GM21786 (cell line): ENCODE measurements at regions not wholly inside any gene's neighbourhood (a gene's known extent, or its start where the extent isn't known, plus 50 kb on each side); places are given as distances from the start of the nearest gene placed in this dataset.
A peak's percentile ranks its signal among the peaks of the same experiment; 100 is the strongest.

Experiments used
- ATAC-seq: cut with Tn5 transposase; IDR thresholded peaks from one replicate; pipeline ENCODE4 v1.9.1; 2021; ENCODE audit not compliant: unreplicated experiment

DNA sequence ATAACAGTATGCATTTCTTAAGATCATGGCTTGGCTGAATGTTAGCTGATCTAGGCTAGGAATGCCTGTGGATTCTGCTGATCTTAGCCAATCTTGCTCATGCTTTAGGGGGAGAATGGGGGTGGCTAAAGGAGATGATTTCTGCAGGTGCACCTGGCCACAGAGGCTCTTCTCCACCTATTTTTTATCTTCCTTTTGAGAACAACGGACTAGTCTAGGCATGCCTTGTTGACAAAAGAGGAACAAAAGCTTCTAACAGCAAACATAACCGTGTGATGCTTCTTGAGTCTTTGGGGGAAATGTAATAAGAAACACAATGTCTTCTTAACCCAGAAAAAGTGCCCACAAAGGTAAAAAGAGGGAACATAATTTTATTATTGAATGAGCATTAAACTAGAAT is 743.5 kb downstream of the ARAP2 start:
- ATAC-seq, result peak; percentile 53

DNA sequence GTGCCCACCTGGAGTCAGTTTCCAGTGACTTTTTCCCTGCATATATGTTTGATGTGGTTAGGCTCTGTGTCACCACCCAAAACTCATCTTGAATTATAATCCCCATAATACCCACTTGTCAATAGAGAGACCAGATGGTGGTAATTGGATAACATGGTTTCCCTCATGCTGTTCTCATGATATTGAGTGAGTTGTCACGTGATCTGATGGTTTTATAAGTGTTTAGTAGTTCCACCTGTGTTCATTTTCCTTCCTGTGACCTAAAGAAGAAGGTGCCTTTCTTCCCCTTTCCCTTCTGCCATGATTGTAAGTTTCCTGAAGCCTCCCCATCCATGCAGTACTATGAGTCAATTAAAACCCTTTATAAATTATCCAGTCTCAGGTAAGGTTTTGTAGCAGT is 740.9 kb downstream of the ARAP2 start:
- ATAC-seq, result no peak

DNA sequence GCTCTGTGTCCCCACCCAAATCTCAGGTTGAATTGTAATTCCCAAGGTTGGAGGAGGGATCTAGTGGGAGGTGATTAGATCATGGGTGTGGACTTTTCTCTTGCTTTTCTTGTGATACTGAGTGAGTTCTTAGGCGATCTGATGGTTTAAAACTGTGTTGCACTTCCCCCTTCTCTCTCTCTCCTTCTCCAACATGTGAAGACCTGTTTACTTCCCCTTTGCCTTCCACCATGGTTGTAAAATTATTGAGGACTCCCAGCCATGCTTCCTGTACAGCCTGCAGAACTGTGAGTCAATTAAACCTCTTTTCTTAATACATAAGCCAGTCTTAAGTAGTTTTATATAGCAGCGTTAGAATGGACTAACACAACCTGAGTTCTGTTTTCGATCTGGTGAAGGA is 738.2 kb downstream of the ARAP2 start:
- ATAC-seq, result no peak

DNA sequence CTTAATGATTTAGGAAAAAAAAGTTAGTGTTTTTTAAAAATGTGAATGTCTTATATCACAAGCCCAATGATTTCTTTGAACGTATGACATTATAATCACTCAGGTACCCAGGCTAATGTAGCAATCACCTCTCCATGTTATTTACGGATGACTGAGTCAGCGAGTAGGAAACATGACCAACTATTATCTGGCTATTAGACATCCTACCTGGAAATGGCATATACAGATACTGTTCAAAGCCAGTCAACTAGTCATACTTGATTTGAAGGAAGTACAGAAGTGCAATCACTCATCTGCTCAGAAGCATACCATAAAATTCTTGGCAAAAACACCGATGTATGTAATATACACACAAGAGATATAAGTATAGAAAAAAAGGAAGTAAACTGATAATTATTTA is 732.5 kb downstream of the ARAP2 start:
- ATAC-seq, result no peak

DNA sequence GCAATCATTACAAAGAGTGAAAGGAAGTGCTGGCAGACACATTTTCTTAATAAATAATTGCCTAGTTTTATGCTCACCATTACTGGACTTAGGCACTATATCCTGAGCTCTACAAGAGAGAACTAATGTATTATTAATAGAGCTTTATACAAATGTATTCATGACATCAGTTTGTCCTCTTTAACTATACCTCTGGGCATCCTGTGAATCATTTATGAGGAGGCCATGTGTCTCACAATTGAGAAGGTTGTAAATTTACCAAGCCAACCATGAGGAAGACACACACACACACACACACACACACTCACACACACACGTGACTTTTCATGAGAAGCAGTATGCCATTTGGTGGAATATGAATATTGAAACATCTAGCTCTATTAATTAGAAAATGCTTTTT is 728.2 kb downstream of the ARAP2 start:
- no peak for ATAC-seq

DNA sequence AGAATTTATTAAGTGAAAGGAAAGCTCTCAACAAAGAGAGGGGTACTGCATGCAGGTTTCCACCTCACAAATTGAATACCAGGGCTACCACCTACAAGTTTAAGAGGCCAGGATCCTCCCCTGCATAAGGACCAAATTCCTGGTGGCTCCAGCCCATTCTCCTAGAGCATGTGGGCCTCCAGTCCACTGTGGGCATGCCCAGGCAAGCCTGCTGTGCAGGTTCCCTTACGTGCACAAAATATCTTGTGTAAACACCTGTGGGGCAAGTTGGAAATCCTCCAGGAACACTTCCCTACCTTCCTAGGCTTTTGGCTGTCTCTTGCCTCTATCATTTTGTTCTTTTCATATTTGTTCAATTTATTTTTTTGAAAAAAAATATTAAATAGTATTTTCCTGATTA is 724.3 kb downstream of the ARAP2 start:
- ATAC-seq, result no peak

DNA sequence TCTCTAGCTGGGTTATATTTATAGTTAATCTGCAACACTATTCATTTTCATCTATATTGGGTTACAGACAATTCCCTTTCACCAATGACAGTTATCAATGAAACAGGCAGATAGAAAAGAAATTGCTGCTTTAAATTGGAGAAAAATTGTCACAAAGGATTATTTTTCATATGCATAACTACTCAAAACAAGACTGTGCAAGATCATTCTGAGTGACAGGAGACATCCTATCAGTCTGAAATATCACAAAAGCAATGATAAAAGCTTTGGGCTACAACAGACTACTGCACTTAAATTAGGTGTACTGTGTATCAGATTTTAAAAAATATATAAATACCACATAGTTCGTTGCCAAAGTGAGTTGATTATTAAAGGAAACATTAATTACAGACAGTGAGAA is 722.6 kb downstream of the ARAP2 start:
- ATAC-seq, result no peak

DNA sequence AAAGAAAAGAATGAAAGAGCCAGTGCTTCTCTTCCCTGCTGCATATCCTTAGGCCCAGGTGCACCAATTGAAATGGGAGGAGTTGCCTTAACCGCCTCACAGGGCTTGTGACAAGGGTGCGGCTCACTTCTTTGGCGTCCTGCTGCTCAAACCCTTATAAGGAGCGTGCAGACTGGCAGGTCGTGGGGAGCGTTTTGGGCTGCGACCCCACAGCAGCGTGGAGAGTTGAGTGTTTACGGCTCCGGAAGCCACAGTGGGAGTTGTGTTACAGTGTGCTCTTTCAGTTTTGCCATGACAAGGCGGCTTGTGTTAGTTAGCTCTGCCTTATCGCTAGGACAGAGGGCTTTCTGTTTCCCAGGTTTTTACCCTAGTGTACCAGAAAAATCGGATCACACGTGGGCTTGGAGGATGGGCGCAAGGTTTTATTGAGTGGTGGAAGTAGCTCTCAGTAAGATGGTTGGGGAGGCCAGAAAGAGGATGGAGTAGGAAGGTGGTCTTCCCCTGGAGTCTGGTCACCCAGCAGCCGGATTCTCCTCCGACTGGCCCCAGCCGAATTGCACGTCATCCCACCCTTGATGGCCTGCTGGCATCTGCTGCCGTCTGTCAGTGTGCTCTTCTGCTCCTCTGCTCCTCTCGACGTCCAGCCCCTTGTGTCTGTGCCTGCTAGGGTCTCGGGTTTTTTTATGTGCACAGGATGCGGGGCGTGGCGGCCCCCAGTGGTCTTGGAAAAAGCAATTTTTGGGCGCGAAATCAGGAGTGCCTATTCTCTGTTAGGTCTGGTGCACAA is 718.9 kb downstream of the ARAP2 start:
- no peak for ATAC-seq

DNA sequence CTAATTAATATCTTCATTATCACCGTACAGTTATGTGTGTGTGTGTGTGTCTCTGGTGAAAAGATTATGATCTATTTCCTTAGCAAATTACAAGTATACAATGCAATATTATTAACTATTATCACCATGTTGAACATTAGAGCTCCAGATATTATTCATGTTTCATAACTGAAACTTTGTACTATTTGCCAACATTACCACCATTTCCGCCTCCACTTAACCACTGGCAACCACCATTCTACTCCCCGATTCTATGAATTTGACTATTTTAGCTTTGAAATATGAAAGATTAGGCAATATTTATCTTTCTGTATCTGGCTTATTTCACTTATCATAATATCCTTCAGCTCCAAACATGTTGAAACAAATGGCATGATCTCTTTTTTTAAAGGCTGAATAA is 717.9 kb downstream of the ARAP2 start:
- no peak for ATAC-seq

DNA sequence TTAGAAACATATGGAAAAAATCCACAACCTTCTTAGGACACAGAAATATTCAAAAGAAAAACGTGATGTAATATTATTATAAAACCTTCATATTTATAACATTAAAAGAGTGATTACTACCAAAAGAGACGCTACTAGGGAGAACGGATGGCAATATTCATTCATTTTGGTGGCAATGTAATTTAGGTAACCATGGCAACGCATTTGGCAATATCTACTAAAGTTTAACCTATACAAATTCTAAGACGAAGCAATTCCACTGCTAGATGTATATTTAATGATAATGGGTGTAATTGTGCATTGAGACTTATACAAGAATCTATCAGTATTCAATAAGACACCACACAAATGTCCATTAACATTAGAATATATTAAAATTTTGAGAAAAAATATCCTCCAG is 709.4 kb downstream of the ARAP2 start:
- no peak for ATAC-seq

DNA sequence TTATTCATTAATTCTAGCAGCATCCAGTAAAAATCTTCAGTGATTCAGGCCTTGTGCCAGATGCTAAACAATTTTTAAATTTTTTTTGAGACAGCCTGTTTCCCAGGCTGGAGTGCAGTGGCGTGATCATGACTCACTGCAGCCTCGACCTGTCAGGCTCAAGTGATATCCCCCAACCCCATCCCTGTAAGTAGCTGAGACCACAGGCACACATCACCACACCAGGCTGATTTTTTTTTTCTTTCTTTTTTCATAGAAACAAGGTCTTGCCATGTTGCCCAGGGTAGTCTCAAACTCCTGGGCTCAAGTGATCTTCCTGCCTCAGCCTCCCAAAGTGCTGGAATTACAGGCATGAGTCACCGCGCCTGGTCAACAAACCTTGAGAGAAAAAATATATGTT is 705.5 kb downstream of the ARAP2 start:
- ATAC-seq, result no peak

DNA sequence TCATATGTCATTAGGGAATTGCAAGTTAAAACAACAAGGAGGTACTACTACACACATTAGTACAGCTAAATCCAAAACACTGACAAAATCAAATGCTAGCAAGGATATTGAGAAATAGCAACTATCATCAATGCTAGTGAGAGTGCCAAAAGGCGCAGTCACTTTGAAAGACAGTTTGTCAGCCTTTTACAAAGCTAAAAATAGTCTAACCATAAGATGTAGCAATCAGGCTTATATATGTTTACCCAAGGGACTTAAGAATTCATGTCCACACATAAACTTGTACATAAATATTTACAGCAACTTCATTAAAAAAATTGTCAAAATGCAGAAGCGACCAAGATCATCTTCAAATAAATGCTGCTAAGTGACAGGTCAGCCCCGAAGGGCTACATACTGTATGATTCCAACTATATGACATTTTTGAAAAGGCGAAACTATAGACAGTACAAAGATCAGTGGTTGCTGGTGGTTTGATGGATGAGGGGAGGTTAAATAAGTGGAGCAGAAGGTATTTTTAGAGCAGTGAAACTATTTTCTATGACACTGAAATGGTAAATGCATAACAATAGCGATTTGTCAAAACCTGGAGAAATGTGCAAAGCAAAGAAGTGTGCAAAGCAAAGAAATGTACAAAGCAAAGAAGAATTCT is 704.8 kb downstream of the ARAP2 start:
- ATAC-seq, result no peak

DNA sequence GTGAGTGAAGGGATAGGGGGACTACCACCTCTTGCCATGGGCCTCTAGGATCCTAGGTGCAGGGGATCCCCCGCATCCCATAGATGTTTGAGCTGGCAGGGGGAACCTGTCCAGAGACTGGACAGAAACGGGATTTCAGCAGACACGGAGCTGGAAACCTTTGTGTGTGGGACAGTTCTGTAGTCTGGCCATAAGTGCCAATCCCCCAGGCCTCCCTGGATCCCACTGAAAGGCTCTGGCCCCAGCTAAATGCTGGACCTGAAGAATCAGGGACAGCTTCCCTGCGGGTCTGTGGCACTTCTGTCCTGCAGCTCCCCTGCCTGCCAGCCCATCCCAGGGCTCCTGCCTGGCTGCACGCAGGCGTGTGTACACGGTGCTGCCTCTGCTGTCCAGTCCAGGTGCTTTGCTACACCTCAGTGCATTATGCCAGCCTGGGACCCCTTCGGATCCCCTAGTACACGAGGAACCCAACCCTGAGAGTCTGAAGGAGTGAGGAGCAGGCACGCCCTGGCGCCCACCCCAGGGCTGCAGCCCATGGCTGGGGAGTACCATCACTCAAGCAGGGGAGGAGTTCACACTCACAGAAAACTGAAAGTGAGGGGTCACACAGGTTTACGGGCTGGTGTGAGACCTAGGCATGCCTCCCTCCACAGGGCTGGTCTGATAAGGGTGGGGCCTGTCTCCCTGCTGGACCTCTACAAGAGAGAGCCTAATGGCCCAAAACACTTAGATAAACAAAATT is 703.0 kb downstream of the ARAP2 start:
- no peak for ATAC-seq

DNA sequence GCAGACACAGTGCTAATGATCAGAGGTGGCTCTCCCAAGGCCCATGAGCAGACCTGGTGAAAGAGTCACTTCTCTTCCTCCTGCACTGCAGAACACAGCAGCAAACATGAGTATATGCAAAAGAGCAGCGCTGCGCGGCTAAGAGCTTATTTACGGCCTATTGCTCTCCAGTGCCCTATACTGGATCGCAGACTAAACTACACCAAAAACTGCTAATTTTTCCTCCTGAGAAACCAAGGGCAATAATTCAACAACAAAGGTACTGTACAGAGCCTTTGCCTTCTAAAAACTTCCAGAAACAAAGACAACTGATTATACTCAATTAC is 702.5 kb downstream of the ARAP2 start:
- no peak for ATAC-seq

DNA sequence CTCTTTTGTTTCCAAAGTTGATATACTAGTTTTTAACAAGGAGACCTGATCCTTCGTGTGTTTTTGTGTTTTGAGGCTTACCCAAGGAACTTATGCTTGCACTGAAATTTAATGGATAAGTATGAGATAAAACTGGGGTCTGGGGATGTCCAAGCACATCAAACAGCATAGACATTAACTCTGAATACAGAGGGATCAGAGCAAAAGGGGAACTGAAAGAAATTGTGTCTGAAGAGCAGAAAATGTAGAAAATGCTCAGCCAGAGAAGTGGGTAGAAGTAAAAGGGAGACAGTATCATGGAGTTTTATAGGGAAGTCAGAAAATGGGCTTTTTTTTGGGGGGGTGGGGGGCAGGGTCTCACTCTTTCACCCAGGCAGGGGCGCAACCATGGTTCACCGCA is 695.4 kb downstream of the ARAP2 start:
- no peak for ATAC-seq

DNA sequence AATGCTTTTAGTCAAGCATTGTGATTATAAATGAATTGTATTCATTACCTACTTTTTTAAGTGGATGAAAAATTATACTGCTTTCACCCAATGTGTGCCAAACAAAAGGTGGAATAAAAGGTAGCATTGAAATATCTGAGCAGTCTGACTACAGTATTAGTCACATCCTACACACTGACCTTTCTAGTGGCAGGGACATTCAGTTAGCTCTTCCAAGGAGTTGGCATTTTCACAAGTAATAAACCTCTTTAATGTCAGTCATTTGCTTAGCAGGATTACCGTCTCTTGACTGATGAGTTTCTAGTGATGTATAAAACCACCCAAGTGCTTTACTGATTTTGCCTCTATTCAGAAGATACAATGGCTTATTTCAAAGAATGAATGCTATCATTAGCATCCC is 687.9 kb downstream of the ARAP2 start:
- no peak for ATAC-seq

DNA sequence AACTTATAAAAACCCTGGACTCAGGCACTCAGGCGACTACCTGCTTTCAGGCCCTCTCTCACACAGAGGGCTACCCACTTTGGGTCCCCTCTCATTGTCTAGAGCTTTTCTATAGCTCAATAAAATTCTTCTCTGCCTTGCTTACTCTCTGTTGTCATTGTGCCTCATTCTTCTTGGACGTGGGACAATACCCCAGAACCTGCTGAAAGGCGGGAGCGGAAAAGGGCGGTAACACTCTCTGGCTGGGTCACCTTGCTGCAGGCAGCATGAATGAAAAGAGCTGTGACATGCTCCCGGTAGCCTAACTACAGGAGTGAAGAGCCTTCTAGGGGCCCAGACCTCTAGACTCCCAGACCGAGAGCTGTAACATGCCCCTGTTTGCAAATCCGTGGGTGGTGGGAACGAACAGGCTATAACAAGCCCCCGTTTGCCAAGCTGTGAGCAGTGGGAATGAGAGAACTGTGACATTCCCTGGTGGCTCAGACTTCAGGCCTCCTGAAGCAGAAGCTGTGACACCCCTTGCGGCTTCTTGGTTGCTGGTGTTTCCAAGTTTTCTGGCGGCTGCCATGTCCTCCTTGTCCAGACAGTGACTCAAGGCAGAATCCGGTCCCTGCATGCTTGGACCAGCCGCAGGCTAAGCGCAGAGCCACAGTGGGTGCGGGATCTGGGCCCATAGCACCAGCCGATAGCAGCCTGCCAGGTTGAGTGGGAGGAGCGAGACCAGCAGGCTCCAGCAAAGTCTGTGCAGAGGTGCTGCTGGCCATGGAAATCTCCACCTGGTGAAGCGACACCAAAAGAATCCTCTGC is 684.6 kb downstream of the ARAP2 start:
- no peak for ATAC-seq

DNA sequence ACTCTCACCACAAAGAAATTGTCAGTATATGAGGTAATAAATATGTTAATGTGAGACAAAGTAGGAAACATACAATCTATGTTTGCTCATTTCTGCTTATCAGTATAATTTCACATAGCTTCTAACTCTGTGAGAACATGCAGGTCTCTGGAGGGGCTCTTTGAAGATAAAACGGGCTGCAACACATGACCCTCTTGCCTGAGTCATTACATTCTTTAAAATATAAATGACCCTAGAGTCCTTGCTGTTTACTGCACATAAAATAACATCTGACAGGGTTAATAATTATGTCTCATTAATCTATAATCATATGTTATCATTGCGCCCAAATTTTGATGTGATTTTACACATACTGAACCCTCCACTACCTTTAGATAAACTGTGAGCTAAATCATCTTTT is 681.5 kb downstream of the ARAP2 start:
- no peak for ATAC-seq

DNA sequence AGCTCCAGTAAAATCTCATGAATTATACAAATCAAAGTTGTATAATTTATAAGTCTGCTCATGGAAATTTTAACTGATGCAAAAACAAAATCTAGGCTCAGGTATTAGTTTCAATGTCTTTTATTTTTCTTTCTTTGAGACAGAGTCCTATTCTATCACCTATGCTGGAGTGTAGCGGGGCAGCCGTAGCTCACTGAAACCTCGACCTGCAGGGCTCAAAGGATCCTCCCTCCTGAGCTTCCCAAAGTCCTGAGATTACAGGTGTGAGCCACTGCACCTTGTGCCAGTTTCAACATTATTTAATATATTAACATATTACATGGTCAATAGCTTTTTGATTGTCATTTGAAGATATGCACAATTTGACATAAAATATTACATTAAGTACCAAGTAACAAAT is 678.7 kb downstream of the ARAP2 start:
- ATAC-seq, result no peak

DNA sequence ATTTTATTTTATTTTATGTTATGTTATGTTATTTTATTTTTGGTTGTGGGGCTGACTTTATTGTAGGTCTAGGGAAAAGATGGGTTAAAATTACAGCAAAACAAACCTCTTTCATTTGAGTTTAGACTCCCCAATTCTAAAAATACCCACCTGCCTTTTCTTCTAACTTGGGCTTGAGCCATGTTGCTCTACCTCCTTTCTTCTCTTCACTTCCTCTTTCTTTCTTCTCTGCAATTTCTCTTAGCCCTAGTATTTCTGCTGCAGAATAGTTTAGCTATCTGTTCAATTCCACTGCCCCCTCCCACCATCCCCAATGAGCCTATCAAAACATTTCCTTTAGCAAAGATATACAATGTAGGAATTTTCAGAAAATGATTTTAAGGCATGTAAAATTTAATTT is 653.3 kb downstream of the ARAP2 start:
- no peak for ATAC-seq

DNA sequence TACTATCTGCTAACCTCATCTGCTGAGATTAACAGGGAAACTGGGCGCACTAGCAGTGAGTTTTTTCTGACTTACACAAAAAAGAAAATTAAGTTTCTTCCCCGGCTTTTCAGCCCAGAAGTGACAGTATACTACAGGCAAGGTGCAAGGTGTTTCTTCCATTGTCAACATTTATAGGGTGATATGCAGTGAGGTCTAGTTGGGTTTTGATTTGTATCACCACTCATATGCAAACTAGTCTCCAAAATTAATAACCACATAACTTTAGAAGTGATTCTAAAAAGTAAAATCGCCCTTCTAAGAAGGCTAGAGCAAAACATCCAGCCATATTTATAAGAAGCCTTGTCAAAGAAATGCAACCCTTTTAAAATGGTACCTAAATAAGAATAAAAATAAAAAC is 640.1 kb downstream of the ARAP2 start:
- ATAC-seq, result no peak

DNA sequence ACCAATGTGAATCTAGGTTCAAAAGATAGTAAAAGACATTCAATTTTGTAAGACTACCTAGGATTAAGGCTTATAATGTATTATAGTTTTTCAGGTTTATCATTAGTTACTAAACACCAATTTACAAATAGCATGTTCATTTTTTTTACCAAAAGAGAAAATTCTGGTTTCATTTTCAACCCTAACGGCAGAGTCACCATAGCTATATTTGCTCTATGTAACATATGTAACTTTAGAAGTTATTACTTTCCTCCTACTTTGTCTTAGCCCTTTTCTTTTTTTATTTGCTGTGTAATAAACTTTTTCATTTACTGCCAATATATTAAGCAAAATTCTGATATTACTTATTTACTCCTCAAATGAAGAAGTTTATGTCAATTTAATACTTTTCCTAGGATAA is 639.6 kb downstream of the ARAP2 start:
- no peak for ATAC-seq
